HG03442 (cell line): ENCODE measurements at regions not wholly inside any gene's neighbourhood (a gene's known extent, or its start where the extent isn't known, plus 50 kb on each side); places are given as distances from the start of the nearest gene placed in this dataset.

ENCODE experiments used
- ATAC-seq: cut with Tn5 transposase; IDR thresholded peaks from one replicate; pipeline ENCODE4 v1.9.1; 2021; ENCODE audit warnings: mild to moderate bottlenecking, moderate library complexity; ENCODE audit not compliant: unreplicated experiment

- ATAC-seq: no peak
These were observed 1440.8 kb upstream of the ACO1 start for GRCh38 chr9:30943446-30944224.

- ATAC-seq: no peak
These were observed 1440.2 kb upstream of the ACO1 start for GRCh38 chr9:30944225-30944569.

GRCh38 chr9:30944741-30945280 lies 1439.6 kb upstream of the ACO1 start:
- no peak for ATAC-seq

GRCh38 chr9:30964332-30964731 lies 1420.1 kb upstream of the ACO1 start:
- ATAC-seq: no peak

- ATAC-seq: no peak
These were observed 1417.0 kb upstream of the ACO1 start for GRCh38 chr9:30967476-30967875.

GRCh38 chr9:30970186-30970585 lies 1414.3 kb upstream of the ACO1 start:
- no peak for ATAC-seq

GRCh38 chr9:30970812-30971211 lies 1413.6 kb upstream of the ACO1 start:
- ATAC-seq: no peak

GRCh38 chr9:30972654-30973053 lies 1411.8 kb upstream of the ACO1 start:
- no peak for ATAC-seq

GRCh38 chr9:30977965-30978364 lies 1406.5 kb upstream of the ACO1 start:
- ATAC-seq: no peak

GRCh38 chr9:30982301-30982700 lies 1402.1 kb upstream of the ACO1 start:
- no peak for ATAC-seq

GRCh38 chr9:30995956-30996738 lies 1388.3 kb upstream of the ACO1 start:
- ATAC-seq: no peak

GRCh38 chr9:30996761-30997160 lies 1387.7 kb upstream of the ACO1 start:
- ATAC-seq: no peak

GRCh38 chr9:30997291-30997690 lies 1387.2 kb upstream of the ACO1 start:
- ATAC-seq: no peak

GRCh38 chr9:31005086-31005665 lies 1379.3 kb upstream of the ACO1 start:
- ATAC-seq: no peak

- ATAC-seq: no peak
These were observed 1371.1 kb upstream of the ACO1 start for GRCh38 chr9:31013371-31013770.

GRCh38 chr9:31023847-31024246 lies 1360.6 kb upstream of the ACO1 start:
- no peak for ATAC-seq

GRCh38 chr9:31027678-31028077 lies 1356.8 kb upstream of the ACO1 start:
- no peak for ATAC-seq

GRCh38 chr9:31028137-31028536 lies 1356.3 kb upstream of the ACO1 start:
- no peak for ATAC-seq

- ATAC-seq: no peak
These were observed 1353.7 kb upstream of the ACO1 start for GRCh38 chr9:31030741-31031202.

- ATAC-seq: no peak
These were observed 1352.2 kb upstream of the ACO1 start for GRCh38 chr9:31032206-31032605.

- ATAC-seq: no peak
These were observed 1350.1 kb upstream of the ACO1 start for GRCh38 chr9:31034311-31034710.

- ATAC-seq: no peak
These were observed 1343.9 kb upstream of the ACO1 start for GRCh38 chr9:31040564-31040963.
